PFSK-1 (cell line): ENCODE measurements at regions not wholly inside any gene's neighbourhood (a gene's known extent, or its start where the extent isn't known, plus 50 kb on each side); places are given as distances from the start of the nearest gene placed in this dataset.

Experiments
- POLR2AphosphoS5 ChIP-seq: IDR thresholded peaks from 2 replicates; pipeline ENCODE4 v1.6.1; 2012; ENCODE audit warnings: low read depth, mild to moderate bottlenecking, control low read depth, low read length, moderate library complexity
- SIN3A ChIP-seq: IDR thresholded peaks from 2 replicates; pipeline ENCODE4 v1.6.1; 2012; ENCODE audit warnings: mild to moderate bottlenecking, low read length, moderate library complexity, borderline replicate concordance; ENCODE audit not compliant: insufficient read depth
- TAF1 ChIP-seq: IDR thresholded peaks from 2 replicates; pipeline ENCODE4 v1.6.1; 2012; ENCODE audit warnings: low read length, control low read depth, borderline replicate concordance; ENCODE audit not compliant: insufficient read depth
- TF ChIP-seq, protein P1 (sequence below), 2 experiments: IDR thresholded peaks; 2 replicates each; pipeline versions ENCODE4 v1.6.1 to v1.8.0; 2011 to 2012; ENCODE audit warnings: low read depth in 2 of 2, low read length in 2 of 2, control low read depth in 1 of 2, inconsistent platforms in 1 of 2, mild to moderate bottlenecking in 1 of 2, moderate library complexity in 1 of 2; ENCODE audit not compliant: insufficient read depth in 1 of 2

DNA sequence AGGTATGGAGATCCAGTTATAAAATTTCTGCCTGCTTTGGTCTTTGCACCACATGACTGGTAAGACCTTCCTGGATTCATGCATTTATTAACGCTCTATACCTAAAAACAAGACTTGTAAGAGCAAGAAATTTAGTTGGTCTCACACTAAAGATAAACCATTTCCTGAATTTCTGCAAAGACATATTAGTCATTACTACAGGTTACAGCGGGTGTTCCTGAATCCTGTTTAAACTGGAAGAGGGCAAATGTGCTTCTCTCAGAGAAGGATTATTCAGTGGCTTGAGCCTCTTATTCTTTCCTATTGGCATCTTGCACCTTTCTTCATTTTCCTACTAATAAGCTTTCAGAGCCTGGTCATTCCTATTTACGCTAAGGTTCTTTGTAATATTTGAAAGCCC lies 397.6 kb upstream of the TENM3 start:
- TF ChIP-seq SIN3A (no peak), POLR2AphosphoS5 (no peak), TAF1 (no peak)
- TF ChIP-seq, protein P1, sequence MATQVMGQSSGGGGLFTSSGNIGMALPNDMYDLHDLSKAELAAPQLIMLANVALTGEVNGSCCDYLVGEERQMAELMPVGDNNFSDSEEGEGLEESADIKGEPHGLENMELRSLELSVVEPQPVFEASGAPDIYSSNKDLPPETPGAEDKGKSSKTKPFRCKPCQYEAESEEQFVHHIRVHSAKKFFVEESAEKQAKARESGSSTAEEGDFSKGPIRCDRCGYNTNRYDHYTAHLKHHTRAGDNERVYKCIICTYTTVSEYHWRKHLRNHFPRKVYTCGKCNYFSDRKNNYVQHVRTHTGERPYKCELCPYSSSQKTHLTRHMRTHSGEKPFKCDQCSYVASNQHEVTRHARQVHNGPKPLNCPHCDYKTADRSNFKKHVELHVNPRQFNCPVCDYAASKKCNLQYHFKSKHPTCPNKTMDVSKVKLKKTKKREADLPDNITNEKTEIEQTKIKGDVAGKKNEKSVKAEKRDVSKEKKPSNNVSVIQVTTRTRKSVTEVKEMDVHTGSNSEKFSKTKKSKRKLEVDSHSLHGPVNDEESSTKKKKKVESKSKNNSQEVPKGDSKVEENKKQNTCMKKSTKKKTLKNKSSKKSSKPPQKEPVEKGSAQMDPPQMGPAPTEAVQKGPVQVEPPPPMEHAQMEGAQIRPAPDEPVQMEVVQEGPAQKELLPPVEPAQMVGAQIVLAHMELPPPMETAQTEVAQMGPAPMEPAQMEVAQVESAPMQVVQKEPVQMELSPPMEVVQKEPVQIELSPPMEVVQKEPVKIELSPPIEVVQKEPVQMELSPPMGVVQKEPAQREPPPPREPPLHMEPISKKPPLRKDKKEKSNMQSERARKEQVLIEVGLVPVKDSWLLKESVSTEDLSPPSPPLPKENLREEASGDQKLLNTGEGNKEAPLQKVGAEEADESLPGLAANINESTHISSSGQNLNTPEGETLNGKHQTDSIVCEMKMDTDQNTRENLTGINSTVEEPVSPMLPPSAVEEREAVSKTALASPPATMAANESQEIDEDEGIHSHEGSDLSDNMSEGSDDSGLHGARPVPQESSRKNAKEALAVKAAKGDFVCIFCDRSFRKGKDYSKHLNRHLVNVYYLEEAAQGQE (IDR thresholded peaks at IDR 0.05; ENCODE audit: insufficient read depth in 1 of 2, low read depth in 2 of 2, low read length in 2 of 2) = no peak
